ENCODE measurements at regions not wholly inside any gene's neighbourhood (a gene's known extent, or its start where the extent isn't known, plus 50 kb on each side); places are given as distances from the start of the nearest gene placed in this dataset.

- TF ChIP-seq, protein P1, sequence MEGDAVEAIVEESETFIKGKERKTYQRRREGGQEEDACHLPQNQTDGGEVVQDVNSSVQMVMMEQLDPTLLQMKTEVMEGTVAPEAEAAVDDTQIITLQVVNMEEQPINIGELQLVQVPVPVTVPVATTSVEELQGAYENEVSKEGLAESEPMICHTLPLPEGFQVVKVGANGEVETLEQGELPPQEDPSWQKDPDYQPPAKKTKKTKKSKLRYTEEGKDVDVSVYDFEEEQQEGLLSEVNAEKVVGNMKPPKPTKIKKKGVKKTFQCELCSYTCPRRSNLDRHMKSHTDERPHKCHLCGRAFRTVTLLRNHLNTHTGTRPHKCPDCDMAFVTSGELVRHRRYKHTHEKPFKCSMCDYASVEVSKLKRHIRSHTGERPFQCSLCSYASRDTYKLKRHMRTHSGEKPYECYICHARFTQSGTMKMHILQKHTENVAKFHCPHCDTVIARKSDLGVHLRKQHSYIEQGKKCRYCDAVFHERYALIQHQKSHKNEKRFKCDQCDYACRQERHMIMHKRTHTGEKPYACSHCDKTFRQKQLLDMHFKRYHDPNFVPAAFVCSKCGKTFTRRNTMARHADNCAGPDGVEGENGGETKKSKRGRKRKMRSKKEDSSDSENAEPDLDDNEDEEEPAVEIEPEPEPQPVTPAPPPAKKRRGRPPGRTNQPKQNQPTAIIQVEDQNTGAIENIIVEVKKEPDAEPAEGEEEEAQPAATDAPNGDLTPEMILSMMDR (conservative IDR thresholded peaks at IDR 0.05; ENCODE audit: low read depth in 2 of 2): no peak
- no peak for TF ChIP-seq EZH2phosphoT487 (IDR thresholded peaks at IDR 0.05; ENCODE audit: unreplicated experiment)
- TF ChIP-seq POLR2AphosphoS5 (IDR thresholded peaks at IDR 0.05; ENCODE audit: low read depth): no peak
- TF ChIP-seq EZH2 (IDR thresholded peaks at IDR 0.05; ENCODE audit: low read depth, unreplicated experiment): no peak
- no peak for TF ChIP-seq ETS1 (IDR thresholded peaks at IDR 0.05)
- TF ChIP-seq STAT1 (IDR thresholded peaks at IDR 0.05; ENCODE audit: unreplicated experiment): no peak
These were observed 475.6 kb downstream of the COG6 start for GRCh38 chr13:40130871-40131636.

All from GM23338 (cell line).